Activated naive CD4-positive, alpha-beta T cell treated with anti-CD3 and anti-CD28 coated beads for 36 hours (primary cell): ENCODE measurements at regions not wholly inside any gene's neighbourhood (a gene's known extent, or its start where the extent isn't known, plus 50 kb on each side); places are given as distances from the start of the nearest gene placed in this dataset.

Experiments used
- CTCF ChIA-PET: fragments of 350-600 bp; sonication (Branson Sonifier 250); formaldehyde crosslinking; loops from one replicate; lab custom pipeline; 2021; ENCODE audit warnings: antibody characterized with exemption; lab: Charles Lee
- DNase-seq: peaks from one replicate; pipeline ENCODE4 v3.0.0-alpha.2; 2020
- H3K27ac Mint-ChIP-seq: one replicate; pipeline ENCODE4 v1.8.0; 2021; ENCODE audit warnings: mild to moderate bottlenecking, mixed read lengths
- H3K27me3 Mint-ChIP-seq: one replicate; pipeline ENCODE4 v1.8.0; 2021; ENCODE audit warnings: low read depth, mixed read lengths
- H3K36me3 Mint-ChIP-seq: one replicate; pipeline ENCODE4 v1.8.0; 2021; ENCODE audit warnings: low read depth, mixed read lengths
- H3K4me1 Mint-ChIP-seq: one replicate; pipeline ENCODE4 v1.8.0; 2021; ENCODE audit warnings: low read depth, mixed read lengths
- H3K4me3 Mint-ChIP-seq: one replicate; pipeline ENCODE4 v1.8.0; 2021; ENCODE audit warnings: mild to moderate bottlenecking, moderate library complexity, mixed read lengths
- H3K9me3 Mint-ChIP-seq: one replicate; pipeline ENCODE4 v1.8.0; 2021; ENCODE audit warnings: mixed read lengths
- intact Hi-C: fragments of 100-400 bp; cut with micrococcal nuclease; formaldehyde crosslinking; loops from one replicate; pipeline ENCODE4 v1.15.1; 2023

DNA sequence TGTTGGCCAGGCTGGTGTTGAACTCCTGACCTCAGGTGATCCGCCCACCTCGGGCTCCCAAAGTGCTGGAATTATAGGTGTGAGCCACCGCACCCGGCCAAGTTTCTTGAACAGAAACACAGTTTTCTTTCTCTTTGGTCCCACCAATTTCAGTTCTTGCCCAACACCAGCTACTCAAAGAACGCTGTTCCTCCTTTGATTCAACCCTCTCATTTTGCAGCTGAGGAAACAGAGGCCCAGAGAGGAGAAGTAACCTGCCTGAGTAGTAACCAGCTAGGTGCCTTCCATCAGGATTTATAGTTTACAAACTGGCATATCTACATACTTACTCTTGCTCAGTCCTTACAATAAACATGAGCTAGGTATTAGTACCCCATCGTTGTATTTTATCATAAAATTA, 119.9 kb downstream of the SYF2 start:
- H3K27me3 Mint-ChIP-seq, result no peaks in the 10 kb centered on the region
- CTCF ChIA-PET, result interaction anchor here (0.6 to 1.0 kb wide), 2 partner anchors 11 to 94 kb away, joined by 3 read pairs; no protein-coding TSS in a partner anchor
- H3K4me3 Mint-ChIP-seq, result no peak overlapping the region
- peaks cover 14% of the 10 kb centered on the region for H3K4me1 Mint-ChIP-seq
- peaks cover 11% of the 10 kb centered on the region for H3K9me3 Mint-ChIP-seq
- intact Hi-C loops, result no loop called here
- no peak overlapping the region for H3K27ac Mint-ChIP-seq
- DNase-seq, result no peak
- peaks cover 10% of the 10 kb centered on the region for H3K36me3 Mint-ChIP-seq

DNA sequence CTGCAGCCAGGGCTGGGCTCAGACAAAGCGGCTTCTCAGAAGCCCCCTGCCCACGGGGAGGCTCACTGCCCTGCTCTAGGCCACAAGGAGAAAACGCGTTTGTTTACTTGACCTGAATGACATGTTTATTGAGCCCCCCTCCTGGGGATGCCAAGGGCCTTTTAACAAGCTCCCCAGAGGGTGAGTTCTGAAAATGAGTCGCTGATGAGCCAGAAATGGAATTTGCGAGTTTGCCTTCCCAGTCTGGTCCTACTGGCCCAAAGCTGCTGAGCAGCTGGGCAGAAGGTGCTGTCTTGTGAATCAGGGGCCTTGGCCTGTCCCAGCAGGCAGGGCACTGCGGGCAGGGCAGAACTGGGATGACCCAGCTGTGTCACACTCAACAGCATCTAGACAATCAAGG, 120.6 kb downstream of the SYF2 start:
- Mint-ChIP-seq H3K4me3 (no peak overlapping the region), H3K4me1 (peaks cover 13% of the 10 kb centered on the region), H3K36me3 (peaks cover 10% of the 10 kb centered on the region), H3K9me3 (peaks cover 11% of the 10 kb centered on the region), H3K27me3 (no peaks in the 10 kb centered on the region), H3K27ac (no peak overlapping the region)
- CTCF ChIA-PET, result interaction anchor here (1.0 kb wide), 1 partner anchor 10 kb away, joined by 3 read pairs; no protein-coding TSS in a partner anchor
- intact Hi-C loops, result no loop called here
- DNase-seq, result no peak

- Mint-ChIP-seq H3K4me3 (no peak overlapping the region), H3K27ac (no peak overlapping the region), H3K4me1 (peaks cover 23% of the 10 kb centered on the region), H3K36me3 (peaks cover 10% of the 10 kb centered on the region), H3K27me3 (no peaks in the 10 kb centered on the region), H3K9me3 (peaks cover 11% of the 10 kb centered on the region)
- DNase-seq, result no peak
- intact Hi-C loops, result no loop called here
- CTCF ChIA-PET, result no interaction called here
Measured at GRCh38 chr1:25110485-25110884, 121.8 kb downstream of the SYF2 start.

DNA sequence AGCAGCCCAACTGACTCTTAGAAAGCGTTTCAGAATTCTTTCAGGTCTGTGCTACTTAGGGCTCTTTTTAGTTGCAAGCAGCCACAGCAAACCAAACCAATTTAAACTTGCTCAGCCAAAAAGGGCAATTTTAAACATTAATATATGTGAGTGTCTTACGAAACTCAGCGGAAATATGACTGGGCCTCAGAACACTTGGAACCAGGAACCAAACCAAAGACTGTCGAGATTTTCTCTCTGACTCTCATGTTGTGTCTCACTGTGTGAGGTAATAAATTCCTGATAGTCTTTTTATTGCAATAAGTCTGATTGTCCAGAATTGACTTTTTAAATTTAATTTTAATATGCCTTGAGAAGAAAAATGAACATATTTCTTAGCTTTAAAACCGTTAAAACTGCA, 122.3 kb downstream of the SYF2 start:
- Mint-ChIP-seq H3K4me3 (no peak overlapping the region), H3K27ac (no peak overlapping the region), H3K27me3 (no peaks in the 10 kb centered on the region), H3K36me3 (peaks cover 10% of the 10 kb centered on the region), H3K9me3 (peaks cover 11% of the 10 kb centered on the region), H3K4me1 (peaks cover 23% of the 10 kb centered on the region)
- CTCF ChIA-PET, result no interaction called here
- no peak for DNase-seq
- intact Hi-C loops, result no loop called here

DNA sequence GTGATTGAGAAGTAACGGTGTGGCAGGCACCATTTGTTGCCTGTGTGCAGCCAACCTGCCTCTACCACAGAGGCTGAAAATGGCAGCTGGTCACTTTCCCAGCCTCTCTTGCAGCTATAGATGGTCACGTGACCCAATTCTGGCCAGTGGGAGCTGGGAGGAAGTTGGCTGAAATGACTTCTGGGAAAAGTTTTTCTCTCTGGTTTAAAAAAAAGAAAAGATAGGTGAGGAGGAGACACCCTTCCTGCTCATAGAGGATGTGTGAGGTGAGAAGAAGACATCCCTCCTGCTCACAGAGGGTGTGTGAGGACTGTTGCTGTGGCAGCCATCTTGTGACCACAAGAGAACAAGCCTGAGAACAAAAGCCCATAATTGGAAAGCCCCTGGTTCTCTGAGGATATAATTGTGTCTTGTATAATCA, 122.8 kb downstream of the SYF2 start:
- Mint-ChIP-seq H3K36me3 (peaks cover 10% of the 10 kb centered on the region), H3K27ac (peak overlapping the region; percentile 64), H3K4me1 (peaks cover 23% of the 10 kb centered on the region), H3K9me3 (peaks cover 11% of the 10 kb centered on the region), H3K4me3 (no peak overlapping the region), H3K27me3 (no peaks in the 10 kb centered on the region)
- intact Hi-C loops, result no loop called here
- CTCF ChIA-PET, result no interaction called here
- DNase-seq, result no peak

GRCh38 chr1:25107643-25108010, 124.7 kb downstream of the SYF2 start:
- H3K9me3 Mint-ChIP-seq, result peaks cover 11% of the 10 kb centered on the region

GRCh38 chr1:25106976-25107642, 125.2 kb downstream of the SYF2 start:
- Mint-ChIP-seq H3K27me3 (no peaks in the 10 kb centered on the region), H3K36me3 (peaks cover 10% of the 10 kb centered on the region), H3K9me3 (peaks cover 11% of the 10 kb centered on the region), H3K4me3 (no peak overlapping the region), H3K27ac (no peak overlapping the region), H3K4me1 (peaks cover 23% of the 10 kb centered on the region)
- intact Hi-C loops, result no loop called here
- CTCF ChIA-PET, result interaction anchor here (0.9 kb wide), 2 partner anchors 10 to 11 kb away, joined by 3 read pairs; no protein-coding TSS in a partner anchor
- no peak for DNase-seq

More at GRCh38 chr1:25107643-25108010, 124.7 kb downstream of the SYF2 start:
- Mint-ChIP-seq H3K36me3 (peaks cover 10% of the 10 kb centered on the region), H3K27me3 (no peaks in the 10 kb centered on the region), H3K27ac (no peak overlapping the region), H3K4me1 (peaks cover 23% of the 10 kb centered on the region), H3K4me3 (no peak overlapping the region)
- CTCF ChIA-PET, result interaction anchor here (0.9 kb wide), 2 partner anchors 9 to 12 kb away, joined by 3 read pairs; no protein-coding TSS in a partner anchor
- no peak for DNase-seq
- intact Hi-C loops, result no loop called here

- intact Hi-C loops, result no loop called here
- no peak for DNase-seq
Measured at GRCh38 chr1:25106352-25106751, 126.0 kb downstream of the SYF2 start.

DNA sequence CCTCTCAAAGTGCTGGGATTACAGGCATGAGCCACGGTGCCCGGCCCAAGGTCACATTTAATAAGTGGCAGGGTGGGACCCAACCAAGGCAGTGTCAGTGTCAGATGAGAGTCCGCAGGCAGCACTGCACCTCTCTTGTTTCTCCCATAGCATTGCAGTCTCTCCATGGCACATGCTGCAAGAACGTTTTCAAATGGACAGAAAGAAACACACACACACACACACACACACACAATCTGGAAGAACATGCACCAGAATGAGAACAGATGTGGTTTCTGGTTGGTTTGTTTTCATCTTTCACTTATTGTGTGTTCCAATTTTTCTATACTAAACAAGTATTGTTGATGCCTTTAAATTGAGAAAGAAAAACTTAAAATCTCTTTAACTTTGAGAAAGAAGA, 126.5 kb downstream of the SYF2 start:
- intact Hi-C loops, result no loop called here
- DNase-seq, result no peak
- Mint-ChIP-seq H3K9me3 (peaks cover 11% of the 10 kb centered on the region), H3K36me3 (peaks cover 10% of the 10 kb centered on the region), H3K27me3 (no peaks in the 10 kb centered on the region), H3K27ac (no peak overlapping the region), H3K4me1 (peaks cover 31% of the 10 kb centered on the region), H3K4me3 (no peak overlapping the region)
- CTCF ChIA-PET, result no interaction called here

More at GRCh38 chr1:25106352-25106751, 126.0 kb downstream of the SYF2 start:
- CTCF ChIA-PET, result no interaction called here
- Mint-ChIP-seq H3K27me3 (no peaks in the 10 kb centered on the region), H3K4me1 (peaks cover 28% of the 10 kb centered on the region), H3K4me3 (no peak overlapping the region), H3K27ac (no peak overlapping the region), H3K9me3 (peaks cover 11% of the 10 kb centered on the region), H3K36me3 (peaks cover 10% of the 10 kb centered on the region)

- Mint-ChIP-seq H3K36me3 (peaks cover 10% of the 10 kb centered on the region), H3K9me3 (peaks cover 11% of the 10 kb centered on the region), H3K27ac (no peak overlapping the region), H3K27me3 (no peaks in the 10 kb centered on the region), H3K4me1 (peaks cover 34% of the 10 kb centered on the region), H3K4me3 (no peak overlapping the region)
- intact Hi-C loops, result no loop called here
- DNase-seq, result no peak
- CTCF ChIA-PET, result interaction anchor here (0.6 to 0.7 kb wide), 2 partner anchors 256 to 258 kb away, joined by 3 read pairs; no protein-coding TSS in a partner anchor
Measured at GRCh38 chr1:25104932-25105561, 127.3 kb downstream of the SYF2 start.

- Mint-ChIP-seq H3K36me3 (no peaks in the 10 kb centered on the region), H3K27me3 (no peaks in the 10 kb centered on the region), H3K4me3 (no peak overlapping the region), H3K9me3 (no peaks in the 10 kb centered on the region), H3K27ac (no peak overlapping the region), H3K4me1 (peaks cover 32% of the 10 kb centered on the region)
- CTCF ChIA-PET, result interaction anchor here (1.0 to 2.2 kb wide), 2 partner anchors 12 to 101 kb away, joined by 3 to 7 read pairs; no protein-coding TSS in a partner anchor
- intact Hi-C loops, result no loop called here
- no peak for DNase-seq
Measured at GRCh38 chr1:25103164-25103795, 129.0 kb downstream of the SYF2 start.

DNA sequence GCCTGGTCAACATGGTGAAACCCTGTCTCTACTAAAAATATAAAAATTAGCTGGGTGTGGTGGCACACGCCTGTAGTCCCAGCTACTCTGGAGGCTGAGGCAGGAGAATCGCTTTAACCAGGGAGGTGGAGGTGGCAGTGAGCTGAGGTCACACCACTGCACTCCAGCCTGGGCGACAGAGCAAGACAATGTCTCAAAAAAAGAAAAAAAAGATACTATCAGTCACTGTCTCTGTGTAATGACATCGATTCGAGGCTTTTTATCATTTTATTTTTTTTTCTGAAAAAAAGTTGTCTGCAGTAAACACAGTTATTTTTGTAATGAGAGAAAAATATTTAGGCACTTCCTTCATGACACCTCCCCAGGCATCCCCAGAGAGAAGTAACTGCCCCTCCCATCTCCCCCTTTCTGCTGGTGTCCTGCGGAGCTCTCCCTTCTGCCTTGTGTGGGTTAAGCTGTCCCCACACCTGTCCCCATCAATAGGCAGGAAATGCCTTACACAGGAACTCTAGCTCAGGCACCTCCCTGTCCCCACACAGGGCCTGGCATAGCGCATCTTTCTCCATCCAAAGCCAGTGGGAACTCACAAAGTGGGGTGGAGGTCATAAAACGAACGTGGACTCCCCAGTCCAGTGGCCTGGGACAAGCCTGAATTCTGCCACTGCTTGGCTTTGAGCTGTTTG, 132.0 kb downstream of the SYF2 start:
- Mint-ChIP-seq H3K27me3 (no peaks in the 10 kb centered on the region), H3K4me1 (peaks cover 48% of the 10 kb centered on the region), H3K4me3 (no peak overlapping the region), H3K36me3 (no peaks in the 10 kb centered on the region), H3K27ac (no peak overlapping the region), H3K9me3 (peaks cover 12% of the 10 kb centered on the region)
- intact Hi-C loops, result loop anchor here (2.0 kb wide), 1 partner anchor 169 kb away; the partner anchor contains the start of gene RUNX3
- CTCF ChIA-PET, result interaction anchor here (0.6 to 6.2 kb wide), 19 partner anchors 17 to 321 kb away, joined by 3 to 58 read pairs (median 5); partner anchors contain the start of gene RUNX3
- no peak for DNase-seq
